Activated T-helper 2 cell treated with anti-CD3 and anti-CD28 coated beads, Interferon-gamma antibody, Interleukin-2, Interleukin-4, amounts not matched to agents 10 μg/mL and 5 μg/mL and 100 μg/mL, durations not matched to agents 14 hours and 24 hours and 36 hours (primary cell): ENCODE measurements at regions not wholly inside any gene's neighbourhood (a gene's known extent, or its start where the extent isn't known, plus 50 kb on each side); places are given as distances from the start of the nearest gene placed in this dataset.

Source experiments
- DNase-seq: peaks from one replicate; pipeline ENCODE4 v3.0.0; 2021; ENCODE audit warnings: low spot score
- H3K27ac Mint-ChIP-seq: one replicate; pipeline ENCODE4 v1.8.0; 2021; ENCODE audit warnings: mixed read lengths
- H3K27me3 Mint-ChIP-seq: one replicate; pipeline ENCODE4 v1.8.0; 2021; ENCODE audit warnings: low read depth, mixed read lengths
- H3K36me3 Mint-ChIP-seq: one replicate; pipeline ENCODE4 v1.8.0; 2021; ENCODE audit warnings: low read depth, mixed read lengths
- H3K4me1 Mint-ChIP-seq: one replicate; pipeline ENCODE4 v1.8.0; 2021; ENCODE audit warnings: low read depth, mixed read lengths
- H3K4me3 Mint-ChIP-seq: one replicate; pipeline ENCODE4 v1.8.0; 2021; ENCODE audit warnings: low read depth, mild to moderate bottlenecking, moderate library complexity, mixed read lengths
- H3K9me3 Mint-ChIP-seq: one replicate; pipeline ENCODE4 v1.8.0; 2021; ENCODE audit warnings: mixed read lengths
- intact Hi-C: fragments of 100-400 bp; cut with micrococcal nuclease; formaldehyde crosslinking; loops from one replicate; pipeline ENCODE4 v1.15.1; 2023

GRCh38 chr3:64398476-64398875 is 173.2 kb upstream of the PRICKLE2 start:
- Mint-ChIP-seq H3K9me3 (no peaks in the 10 kb centered on the region), H3K27ac (no peak overlapping the region), H3K4me3 (no peak overlapping the region), H3K36me3 (no peaks in the 10 kb centered on the region), H3K4me1 (peaks cover 2% of the 10 kb centered on the region), H3K27me3 (no peaks in the 10 kb centered on the region)
- DNase-seq: no peak
- intact Hi-C loops: loop anchor here (5.0 kb wide), 2 partner anchors 84 to 136 kb away; no protein-coding TSS in a partner anchor

GRCh38 chr3:64398006-64398405 is 172.7 kb upstream of the PRICKLE2 start:
- Mint-ChIP-seq H3K36me3 (no peaks in the 10 kb centered on the region), H3K4me3 (no peak overlapping the region), H3K27ac (no peak overlapping the region), H3K9me3 (no peaks in the 10 kb centered on the region), H3K27me3 (peaks cover 1% of the 10 kb centered on the region), H3K4me1 (peaks cover 2% of the 10 kb centered on the region)
- intact Hi-C loops: loop anchor here (5.0 kb wide), 2 partner anchors 84 to 136 kb away; no protein-coding TSS in a partner anchor
- DNase-seq: no peak

- Mint-ChIP-seq H3K4me1 (peaks cover 2% of the 10 kb centered on the region), H3K36me3 (no peaks in the 10 kb centered on the region), H3K27me3 (peaks cover 2% of the 10 kb centered on the region), H3K9me3 (no peaks in the 10 kb centered on the region), H3K27ac (no peak overlapping the region), H3K4me3 (no peak overlapping the region)
- no peak for DNase-seq
- intact Hi-C loops: loop anchor here (5.0 kb wide), 2 partner anchors 85 to 135 kb away; no protein-coding TSS in a partner anchor
These were observed 172.3 kb upstream of the PRICKLE2 start for GRCh38 chr3:64397573-64397972.

GRCh38 chr3:64395490-64395889 is 170.2 kb upstream of the PRICKLE2 start:
- intact Hi-C loops: loop anchor here (5.0 kb wide), 2 partner anchors 87 to 133 kb away; no protein-coding TSS in a partner anchor
- no peak overlapping the region for H3K4me3 Mint-ChIP-seq

GRCh38 chr3:64393193-64393592 is 167.9 kb upstream of the PRICKLE2 start:
- no peak for DNase-seq
- no peaks in the 10 kb centered on the region for H3K9me3 Mint-ChIP-seq
- no peak overlapping the region for H3K4me3 Mint-ChIP-seq
- H3K4me1 Mint-ChIP-seq: peaks cover 2% of the 10 kb centered on the region
- intact Hi-C loops: no loop called here
- H3K27me3 Mint-ChIP-seq: peaks cover 2% of the 10 kb centered on the region
- no peak overlapping the region for H3K27ac Mint-ChIP-seq
- H3K36me3 Mint-ChIP-seq: no peaks in the 10 kb centered on the region

More at GRCh38 chr3:64395490-64395889, 170.2 kb upstream of the PRICKLE2 start:
- Mint-ChIP-seq H3K9me3 (no peaks in the 10 kb centered on the region), H3K27me3 (peaks cover 2% of the 10 kb centered on the region), H3K4me1 (peaks cover 2% of the 10 kb centered on the region), H3K36me3 (no peaks in the 10 kb centered on the region), H3K27ac (no peak overlapping the region)
- no peak for DNase-seq

GRCh38 chr3:64392001-64392400 is 166.7 kb upstream of the PRICKLE2 start:
- intact Hi-C loops: no loop called here
- Mint-ChIP-seq H3K27ac (no peak overlapping the region), H3K4me3 (no peak overlapping the region), H3K9me3 (no peaks in the 10 kb centered on the region), H3K4me1 (no peaks in the 10 kb centered on the region), H3K36me3 (no peaks in the 10 kb centered on the region), H3K27me3 (peaks cover 7% of the 10 kb centered on the region)
- DNase-seq: no peak

- Mint-ChIP-seq H3K4me1 (no peaks in the 10 kb centered on the region), H3K4me3 (no peak overlapping the region), H3K27ac (no peak overlapping the region), H3K9me3 (no peaks in the 10 kb centered on the region), H3K27me3 (peaks cover 7% of the 10 kb centered on the region), H3K36me3 (no peaks in the 10 kb centered on the region)
- intact Hi-C loops: no loop called here
- DNase-seq: no peak
These were observed 165.6 kb upstream of the PRICKLE2 start for GRCh38 chr3:64390893-64391292.

GRCh38 chr3:64388886-64389285 is 163.6 kb upstream of the PRICKLE2 start:
- no peaks in the 10 kb centered on the region for H3K36me3 Mint-ChIP-seq
- no peaks in the 10 kb centered on the region for H3K4me1 Mint-ChIP-seq
- no peaks in the 10 kb centered on the region for H3K9me3 Mint-ChIP-seq
- no peak for DNase-seq
- peaks cover 7% of the 10 kb centered on the region for H3K27me3 Mint-ChIP-seq
- H3K4me3 Mint-ChIP-seq: no peak overlapping the region
- intact Hi-C loops: no loop called here
- H3K27ac Mint-ChIP-seq: no peak overlapping the region

- Mint-ChIP-seq H3K4me3 (no peak overlapping the region), H3K4me1 (no peaks in the 10 kb centered on the region), H3K27ac (no peak overlapping the region), H3K9me3 (no peaks in the 10 kb centered on the region), H3K27me3 (peaks cover 5% of the 10 kb centered on the region), H3K36me3 (no peaks in the 10 kb centered on the region)
- intact Hi-C loops: no loop called here
- no peak for DNase-seq
These were observed 162.4 kb upstream of the PRICKLE2 start for GRCh38 chr3:64387688-64388087.

- intact Hi-C loops: no loop called here
- Mint-ChIP-seq H3K27ac (no peak overlapping the region), H3K9me3 (no peaks in the 10 kb centered on the region), H3K4me3 (no peak overlapping the region), H3K27me3 (peaks cover 5% of the 10 kb centered on the region), H3K4me1 (no peaks in the 10 kb centered on the region), H3K36me3 (no peaks in the 10 kb centered on the region)
- DNase-seq: no peak
These were observed 160.0 kb upstream of the PRICKLE2 start for GRCh38 chr3:64385277-64385676.

GRCh38 chr3:64384561-64384960 is 159.3 kb upstream of the PRICKLE2 start:
- no peaks in the 10 kb centered on the region for H3K9me3 Mint-ChIP-seq
- no peaks in the 10 kb centered on the region for H3K4me1 Mint-ChIP-seq
- intact Hi-C loops: no loop called here
- no peak for DNase-seq
- H3K4me3 Mint-ChIP-seq: no peak overlapping the region
- no peak overlapping the region for H3K27ac Mint-ChIP-seq
- no peaks in the 10 kb centered on the region for H3K36me3 Mint-ChIP-seq
- H3K27me3 Mint-ChIP-seq: peaks cover 5% of the 10 kb centered on the region

GRCh38 chr3:64382153-64382552 is 156.9 kb upstream of the PRICKLE2 start:
- intact Hi-C loops: no loop called here
- no peaks in the 10 kb centered on the region for H3K27me3 Mint-ChIP-seq
- H3K9me3 Mint-ChIP-seq: no peaks in the 10 kb centered on the region
- no peak for DNase-seq
- H3K4me1 Mint-ChIP-seq: no peaks in the 10 kb centered on the region
- H3K4me3 Mint-ChIP-seq: no peak overlapping the region
- H3K36me3 Mint-ChIP-seq: no peaks in the 10 kb centered on the region
- no peak overlapping the region for H3K27ac Mint-ChIP-seq

GRCh38 chr3:64381367-64381766 is 156.1 kb upstream of the PRICKLE2 start:
- H3K4me3 Mint-ChIP-seq: no peak overlapping the region
- no peaks in the 10 kb centered on the region for H3K36me3 Mint-ChIP-seq
- no peak overlapping the region for H3K27ac Mint-ChIP-seq
- no peaks in the 10 kb centered on the region for H3K4me1 Mint-ChIP-seq
- no peaks in the 10 kb centered on the region for H3K9me3 Mint-ChIP-seq
- intact Hi-C loops: no loop called here
- H3K27me3 Mint-ChIP-seq: no peaks in the 10 kb centered on the region
- DNase-seq: no peak

GRCh38 chr3:64380546-64380945 is 155.3 kb upstream of the PRICKLE2 start:
- Mint-ChIP-seq H3K27me3 (no peaks in the 10 kb centered on the region), H3K9me3 (peaks cover 7% of the 10 kb centered on the region), H3K27ac (no peak overlapping the region), H3K36me3 (no peaks in the 10 kb centered on the region), H3K4me3 (no peak overlapping the region), H3K4me1 (no peaks in the 10 kb centered on the region)
- DNase-seq: no peak
- intact Hi-C loops: no loop called here
